LNCAP (cell line): ENCODE measurements at regions not wholly inside any gene's neighbourhood (a gene's known extent, or its start where the extent isn't known, plus 50 kb on each side); places are given as distances from the start of the nearest gene placed in this dataset.

Experiments
- TF ChIP-seq, protein P1 (sequence below): fragments of 450-650 bp; IDR thresholded peaks from 2 replicates; pipeline ENCODE4 v1.5.1; 2017; ENCODE audit warnings: mild to moderate bottlenecking

DNA sequence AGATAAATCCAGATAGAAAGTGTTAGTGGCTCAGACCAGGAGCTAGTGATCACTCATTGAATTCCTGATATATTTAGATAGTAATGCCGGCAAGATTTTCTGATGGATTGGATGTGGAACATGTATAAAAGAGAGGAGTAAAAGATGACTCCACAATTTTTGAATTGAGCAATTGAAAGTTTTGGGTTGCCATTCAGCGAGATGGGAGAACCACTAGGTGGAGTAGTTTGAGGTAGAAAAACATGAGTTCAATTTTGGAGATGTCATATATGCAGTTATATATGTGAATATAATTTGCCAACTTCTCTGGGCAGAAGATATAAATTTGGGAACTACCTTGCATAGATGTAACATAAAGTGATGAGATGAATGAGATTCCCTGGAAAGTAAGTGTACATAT lies 502.5 kb upstream of the SEMA6A start:
- TF ChIP-seq, protein P1, sequence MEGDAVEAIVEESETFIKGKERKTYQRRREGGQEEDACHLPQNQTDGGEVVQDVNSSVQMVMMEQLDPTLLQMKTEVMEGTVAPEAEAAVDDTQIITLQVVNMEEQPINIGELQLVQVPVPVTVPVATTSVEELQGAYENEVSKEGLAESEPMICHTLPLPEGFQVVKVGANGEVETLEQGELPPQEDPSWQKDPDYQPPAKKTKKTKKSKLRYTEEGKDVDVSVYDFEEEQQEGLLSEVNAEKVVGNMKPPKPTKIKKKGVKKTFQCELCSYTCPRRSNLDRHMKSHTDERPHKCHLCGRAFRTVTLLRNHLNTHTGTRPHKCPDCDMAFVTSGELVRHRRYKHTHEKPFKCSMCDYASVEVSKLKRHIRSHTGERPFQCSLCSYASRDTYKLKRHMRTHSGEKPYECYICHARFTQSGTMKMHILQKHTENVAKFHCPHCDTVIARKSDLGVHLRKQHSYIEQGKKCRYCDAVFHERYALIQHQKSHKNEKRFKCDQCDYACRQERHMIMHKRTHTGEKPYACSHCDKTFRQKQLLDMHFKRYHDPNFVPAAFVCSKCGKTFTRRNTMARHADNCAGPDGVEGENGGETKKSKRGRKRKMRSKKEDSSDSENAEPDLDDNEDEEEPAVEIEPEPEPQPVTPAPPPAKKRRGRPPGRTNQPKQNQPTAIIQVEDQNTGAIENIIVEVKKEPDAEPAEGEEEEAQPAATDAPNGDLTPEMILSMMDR = peak; percentile 75

DNA sequence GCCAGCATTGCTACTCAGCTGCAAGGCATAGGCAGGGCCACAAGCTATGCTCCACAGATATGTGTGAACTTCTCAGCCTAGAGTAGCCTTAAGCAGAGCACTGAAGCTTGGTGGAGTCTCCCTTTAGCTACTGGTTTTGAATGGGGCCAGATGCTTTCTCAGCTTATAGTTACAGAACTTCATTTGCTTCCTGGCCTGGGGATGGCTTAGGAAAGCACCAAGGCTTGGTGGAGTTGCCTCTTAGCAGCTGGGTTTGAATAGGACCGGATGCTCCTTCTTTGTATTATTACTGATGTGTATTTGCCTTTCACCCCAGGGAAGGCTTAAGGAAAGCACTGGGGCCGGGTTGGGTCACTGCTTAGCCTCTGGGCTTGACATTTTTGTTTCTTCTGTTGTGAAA lies 497.8 kb upstream of the SEMA6A start:
- TF ChIP-seq, protein P1 = no peak

DNA sequence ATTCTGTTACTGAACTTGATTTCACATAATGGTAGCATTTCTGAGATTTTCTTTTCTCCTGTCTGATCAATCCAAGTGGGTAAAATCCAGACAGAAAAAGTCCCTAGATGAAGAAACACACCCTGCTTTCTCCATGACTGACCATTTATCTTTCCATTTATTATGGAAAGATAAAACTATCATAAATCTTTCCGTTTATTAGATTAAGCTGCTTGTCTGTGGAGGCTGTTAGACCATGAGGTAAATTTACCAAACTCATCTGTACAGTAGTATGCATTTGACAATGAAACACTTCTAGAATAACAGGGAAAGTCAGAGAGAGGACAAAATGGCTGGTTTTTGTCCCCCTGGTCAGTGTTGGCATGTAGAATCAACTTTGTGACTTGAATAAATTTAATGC lies 491.2 kb upstream of the SEMA6A start:
- TF ChIP-seq, protein P1 = no peak

DNA sequence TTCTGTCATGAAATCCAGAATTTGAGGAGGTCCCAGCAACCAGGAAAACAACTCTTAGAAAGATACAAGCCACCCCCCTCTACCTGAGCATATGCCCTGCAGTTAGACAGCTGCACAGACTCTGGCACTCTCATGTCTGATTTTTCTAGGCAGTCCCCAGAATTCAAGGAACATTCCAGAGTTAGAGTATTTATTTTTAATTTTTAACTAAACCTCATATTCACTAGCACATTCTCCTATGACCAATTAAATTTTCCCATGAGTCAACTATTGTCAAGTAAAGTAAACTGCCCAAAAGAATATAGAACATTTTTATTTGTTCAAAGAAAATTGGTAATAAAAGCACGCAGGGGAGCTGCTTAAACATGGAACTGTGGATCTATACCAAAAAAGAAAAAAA lies 490.5 kb upstream of the SEMA6A start:
- TF ChIP-seq, protein P1 = no peak

DNA sequence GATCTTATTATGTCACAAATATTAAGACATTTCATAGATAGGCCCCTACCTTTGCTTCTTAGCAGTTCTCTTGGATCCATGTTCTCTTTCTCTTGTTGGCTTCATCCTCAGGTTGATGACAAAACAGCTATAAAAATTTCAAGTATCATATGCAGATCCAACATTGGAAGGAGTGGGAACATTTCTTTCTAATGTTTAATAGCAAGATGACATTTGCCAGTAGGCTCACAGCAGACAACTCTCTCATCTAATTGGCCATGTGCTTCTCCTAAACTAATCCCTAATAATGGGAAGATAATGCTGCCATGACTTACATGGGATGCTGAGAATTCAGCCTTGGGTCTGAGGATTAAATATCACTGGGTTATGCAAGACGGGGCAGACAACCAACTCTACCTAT lies 485.5 kb upstream of the SEMA6A start:
- TF ChIP-seq, protein P1 = no peak

DNA sequence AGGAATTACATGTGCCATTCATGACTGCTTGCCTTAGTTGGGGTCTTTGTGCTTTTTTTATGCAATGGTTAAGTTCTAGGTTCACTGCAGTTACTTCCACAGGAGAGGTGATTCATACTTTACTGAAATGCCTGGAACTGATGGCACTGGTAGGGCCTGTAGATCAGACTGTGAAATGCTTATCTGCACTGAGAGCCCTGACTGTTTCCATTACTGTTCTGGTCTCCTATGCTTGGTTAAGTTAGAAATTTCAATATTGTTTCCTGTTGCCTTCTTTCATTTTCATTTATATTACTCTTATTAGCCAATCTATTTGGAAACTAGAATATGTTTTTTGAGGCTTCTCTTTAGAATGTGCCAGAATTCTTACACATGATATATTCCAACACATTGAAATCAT lies 484.1 kb upstream of the SEMA6A start:
- TF ChIP-seq, protein P1 = no peak

DNA sequence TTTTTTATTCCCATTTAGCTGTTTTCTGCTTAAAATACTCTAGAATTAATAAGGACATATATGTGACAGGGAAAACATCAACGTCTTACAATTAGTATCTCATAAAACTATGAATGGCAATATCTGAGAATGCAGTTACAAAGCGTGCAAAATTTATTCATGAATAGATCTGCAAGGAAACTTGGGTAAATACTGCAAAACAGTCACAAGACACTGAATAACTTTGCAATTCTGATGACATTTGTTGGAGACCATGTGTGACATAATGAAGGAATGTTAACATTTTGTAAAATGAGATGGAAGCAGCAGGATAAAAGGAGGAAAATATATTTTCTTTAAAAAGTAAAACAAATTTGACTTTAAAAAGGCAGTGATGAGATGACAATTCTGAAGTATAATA lies 480.9 kb upstream of the SEMA6A start:
- TF ChIP-seq, protein P1 = no peak

DNA sequence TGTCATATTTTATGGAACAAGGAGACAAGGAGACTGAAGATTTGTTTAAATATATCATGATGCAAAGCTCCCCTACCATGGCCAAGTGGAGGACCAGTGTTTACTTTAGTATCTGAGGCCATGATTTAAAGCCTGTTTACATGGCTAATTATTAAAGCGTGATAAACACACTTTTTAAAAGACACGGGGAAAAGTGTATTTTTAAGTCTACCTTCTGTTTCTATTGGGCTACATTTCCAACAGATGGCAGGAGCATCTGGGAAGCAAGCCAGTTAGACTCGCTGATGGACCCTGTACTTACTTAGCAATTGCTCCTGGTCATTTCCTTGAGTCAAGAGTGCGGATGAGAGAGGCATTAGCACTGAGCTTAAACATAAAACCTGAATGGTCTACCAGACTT lies 480.3 kb upstream of the SEMA6A start:
- TF ChIP-seq, protein P1 = no peak
